Mesothelial cell of epicardium (in vitro differentiated cells): ENCODE measurements at regions not wholly inside any gene's neighbourhood (a gene's known extent, or its start where the extent isn't known, plus 50 kb on each side); places are given as distances from the start of the nearest gene placed in this dataset.

ENCODE experiments used
- DNase-seq, 2 experiments: peaks; one replicate each; pipeline ENCODE4 v3.0.0; 2021; ENCODE audit warnings: low spot score in 2 of 2; ENCODE audit not compliant: unreplicated experiment in 2 of 2
- H3K27ac Mint-ChIP-seq: 2 replicates; pipeline ENCODE4 v1.8.0; 2021; ENCODE audit warnings: mixed read lengths
- H3K27me3 Mint-ChIP-seq: 2 replicates; pipeline ENCODE4 v1.8.0; 2021; ENCODE audit warnings: low read depth, mixed read lengths
- H3K36me3 Mint-ChIP-seq: 2 replicates; pipeline ENCODE4 v1.8.0; 2021; ENCODE audit warnings: mixed read lengths
- H3K4me1 Mint-ChIP-seq: 2 replicates; pipeline ENCODE4 v1.8.0; 2021; ENCODE audit warnings: mixed read lengths
- H3K4me3 Mint-ChIP-seq: 2 replicates; pipeline ENCODE4 v1.8.0; 2021; ENCODE audit warnings: mild to moderate bottlenecking, moderate library complexity, mixed read lengths
- H3K9me3 Mint-ChIP-seq: 2 replicates; pipeline ENCODE4 v1.8.0; 2021; ENCODE audit warnings: mixed read lengths
- TF ChIP-seq, protein P1 (sequence below): fragments of 200-600 bp; sonication (generic); IDR thresholded peaks from one replicate; pipeline ENCODE4 v1.5.0; 2021; ENCODE audit warnings: antibody characterized with exemption; ENCODE audit not compliant: unreplicated experiment

DNA sequence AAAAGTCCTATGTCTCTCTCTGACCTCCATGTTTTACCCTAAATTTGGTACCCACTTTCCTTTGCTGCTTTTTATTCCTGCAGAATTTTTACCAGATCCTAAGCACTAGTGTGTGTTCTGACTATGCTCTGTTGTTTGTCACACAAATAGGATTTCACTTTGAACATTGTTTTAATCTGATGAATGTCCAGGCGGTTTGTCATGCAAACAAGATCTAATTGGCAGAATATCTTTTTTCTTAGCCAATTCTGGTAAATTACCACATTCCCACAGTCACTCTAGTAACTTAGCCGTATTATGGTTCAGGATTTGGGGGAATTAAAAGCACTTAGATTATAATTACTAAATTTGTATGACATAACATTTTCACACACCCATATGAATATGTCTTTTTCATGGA, 557.2 kb upstream of the BOD1L1 start:
- H3K27ac Mint-ChIP-seq: no peak overlapping the region
- H3K9me3 Mint-ChIP-seq: no peaks in the 10 kb centered on the region
- TF ChIP-seq, protein P1, sequence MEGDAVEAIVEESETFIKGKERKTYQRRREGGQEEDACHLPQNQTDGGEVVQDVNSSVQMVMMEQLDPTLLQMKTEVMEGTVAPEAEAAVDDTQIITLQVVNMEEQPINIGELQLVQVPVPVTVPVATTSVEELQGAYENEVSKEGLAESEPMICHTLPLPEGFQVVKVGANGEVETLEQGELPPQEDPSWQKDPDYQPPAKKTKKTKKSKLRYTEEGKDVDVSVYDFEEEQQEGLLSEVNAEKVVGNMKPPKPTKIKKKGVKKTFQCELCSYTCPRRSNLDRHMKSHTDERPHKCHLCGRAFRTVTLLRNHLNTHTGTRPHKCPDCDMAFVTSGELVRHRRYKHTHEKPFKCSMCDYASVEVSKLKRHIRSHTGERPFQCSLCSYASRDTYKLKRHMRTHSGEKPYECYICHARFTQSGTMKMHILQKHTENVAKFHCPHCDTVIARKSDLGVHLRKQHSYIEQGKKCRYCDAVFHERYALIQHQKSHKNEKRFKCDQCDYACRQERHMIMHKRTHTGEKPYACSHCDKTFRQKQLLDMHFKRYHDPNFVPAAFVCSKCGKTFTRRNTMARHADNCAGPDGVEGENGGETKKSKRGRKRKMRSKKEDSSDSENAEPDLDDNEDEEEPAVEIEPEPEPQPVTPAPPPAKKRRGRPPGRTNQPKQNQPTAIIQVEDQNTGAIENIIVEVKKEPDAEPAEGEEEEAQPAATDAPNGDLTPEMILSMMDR: no peak
- peaks cover 17% of the 10 kb centered on the region for H3K4me1 Mint-ChIP-seq
- H3K27me3 Mint-ChIP-seq: peaks cover 1% of the 10 kb centered on the region
- H3K36me3 Mint-ChIP-seq: no peaks in the 10 kb centered on the region
- DNase-seq: no peak
- H3K4me3 Mint-ChIP-seq: no peak overlapping the region

- peaks cover 16% of the 10 kb centered on the region for H3K4me1 Mint-ChIP-seq
- no peak overlapping the region for H3K4me3 Mint-ChIP-seq
Measured at GRCh38 chr4:14188214-14188613, 560.7 kb upstream of the BOD1L1 start.

GRCh38 chr4:14193601-14194000, 566.1 kb upstream of the BOD1L1 start:
- no peak overlapping the region for H3K27ac Mint-ChIP-seq
- H3K27me3 Mint-ChIP-seq: peaks cover 2% of the 10 kb centered on the region
- peaks cover 10% of the 10 kb centered on the region for H3K4me1 Mint-ChIP-seq
- H3K9me3 Mint-ChIP-seq: no peaks in the 10 kb centered on the region
- H3K36me3 Mint-ChIP-seq: no peaks in the 10 kb centered on the region
- no peak for DNase-seq
- H3K4me3 Mint-ChIP-seq: no peak overlapping the region
- TF ChIP-seq, protein P1: no peak

More at GRCh38 chr4:14188214-14188613, 560.7 kb upstream of the BOD1L1 start:
- peaks cover 3% of the 10 kb centered on the region for H3K27me3 Mint-ChIP-seq
- no peaks in the 10 kb centered on the region for H3K9me3 Mint-ChIP-seq
- H3K27ac Mint-ChIP-seq: no peak overlapping the region
- TF ChIP-seq, protein P1: no peak
- DNase-seq: no peak
- no peaks in the 10 kb centered on the region for H3K36me3 Mint-ChIP-seq

DNA sequence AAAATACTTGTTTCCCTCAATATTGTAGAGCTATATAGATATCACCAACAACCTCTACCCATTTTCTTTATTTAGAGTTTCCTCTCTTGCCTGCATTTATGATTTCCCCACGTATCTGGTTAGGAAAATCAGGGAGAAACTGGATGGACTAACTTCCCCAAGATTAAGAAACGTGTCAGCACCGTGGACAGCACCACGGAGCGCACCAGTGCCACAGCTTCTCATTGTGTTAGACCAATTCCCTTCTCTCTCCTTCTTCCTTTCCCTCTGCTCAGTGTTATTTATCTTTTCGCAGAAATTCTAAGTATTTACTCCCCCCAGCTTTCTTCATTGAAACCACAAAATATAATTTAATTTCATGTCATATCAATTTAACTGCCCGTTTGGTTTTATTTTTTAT, 568.6 kb upstream of the BOD1L1 start:
- H3K36me3 Mint-ChIP-seq: no peaks in the 10 kb centered on the region
- H3K27me3 Mint-ChIP-seq: peaks cover 3% of the 10 kb centered on the region
- H3K9me3 Mint-ChIP-seq: no peaks in the 10 kb centered on the region
- H3K4me3 Mint-ChIP-seq: no peak overlapping the region
- TF ChIP-seq, protein P1: no peak
- H3K4me1 Mint-ChIP-seq: peaks cover 10% of the 10 kb centered on the region
- DNase-seq: peak; percentile 48 to 81
- no peak overlapping the region for H3K27ac Mint-ChIP-seq

- TF ChIP-seq, protein P1: no peak
- no peaks in the 10 kb centered on the region for H3K36me3 Mint-ChIP-seq
- no peak overlapping the region for H3K4me3 Mint-ChIP-seq
- H3K27me3 Mint-ChIP-seq: no peaks in the 10 kb centered on the region
- H3K27ac Mint-ChIP-seq: no peak overlapping the region
- no peak for DNase-seq
- H3K9me3 Mint-ChIP-seq: peaks cover 12% of the 10 kb centered on the region
- no peaks in the 10 kb centered on the region for H3K4me1 Mint-ChIP-seq
Measured at GRCh38 chr4:14215116-14215770, 587.7 kb upstream of the BOD1L1 start.
